Mesenchymal stem cell (in vitro differentiated cells and primary cell): ENCODE measurements at regions not wholly inside any gene's neighbourhood (a gene's known extent, or its start where the extent isn't known, plus 50 kb on each side); places are given as distances from the start of the nearest gene placed in this dataset.

Experiments
- DNase-seq: peaks from one replicate; pipeline ENCODE4 v3.0.0-alpha.2; 2013
- H2AFZ ChIP-seq: one replicate; pipeline ENCODE4 v1.6.1; 2013; ENCODE audit warnings: low read depth, mild to moderate bottlenecking, control low read depth, inconsistent platforms, low read length, moderate library complexity
- H2AK5ac ChIP-seq: 2 replicates; pipeline ENCODE4 v1.6.1; 2013; ENCODE audit warnings: low read length, moderate library complexity, mild to moderate bottlenecking, inconsistent platforms; ENCODE audit not compliant: severe bottlenecking
- H2BK120ac ChIP-seq: one replicate; pipeline ENCODE4 v1.6.1; 2013; ENCODE audit warnings: low read depth, mild to moderate bottlenecking, inconsistent platforms, low read length, moderate library complexity
- H2BK12ac ChIP-seq, 2 experiments: one replicate each; pipeline ENCODE4 v1.6.1; 2013; ENCODE audit warnings: inconsistent platforms in 2 of 2, low read length in 2 of 2, mild to moderate bottlenecking in 2 of 2, moderate library complexity in 2 of 2, control low read depth in 1 of 2
- H2BK15ac ChIP-seq: one replicate; pipeline ENCODE4 v1.6.1; 2013; ENCODE audit warnings: mild to moderate bottlenecking, low read depth, inconsistent platforms; ENCODE audit not compliant: poor library complexity, severe bottlenecking
- H2BK5ac ChIP-seq: 2 replicates; pipeline ENCODE4 v1.6.1; 2013; ENCODE audit warnings: low read depth, mild to moderate bottlenecking, low read length, control low read depth, inconsistent platforms; ENCODE audit not compliant: poor library complexity, severe bottlenecking
- H3K14ac ChIP-seq, 2 experiments: one replicate each; pipeline ENCODE4 v1.6.1; 2013; ENCODE audit warnings: inconsistent platforms in 2 of 2, low read length in 2 of 2, control low read depth in 1 of 2, mild to moderate bottlenecking in 1 of 2, moderate library complexity in 1 of 2
- H3K18ac ChIP-seq, 2 experiments: one replicate each; pipeline ENCODE4 v1.6.1; 2013; ENCODE audit warnings: inconsistent platforms in 2 of 2, low read length in 2 of 2, control low read depth in 1 of 2, low read depth in 1 of 2, mild to moderate bottlenecking in 1 of 2
- H3K23ac ChIP-seq, 2 experiments: one replicate each; pipeline ENCODE4 v1.6.1; 2013; ENCODE audit warnings: inconsistent platforms in 2 of 2, low read length in 2 of 2, mild to moderate bottlenecking in 2 of 2, moderate library complexity in 2 of 2, control low read depth in 1 of 2
- H3K27ac ChIP-seq: 2 replicates; pipeline ENCODE4 v1.5.1; 2013; ENCODE audit warnings: mild to moderate bottlenecking, moderate library complexity, low read length, control low read depth, inconsistent platforms; ENCODE audit not compliant: poor library complexity, severe bottlenecking
- H3K27me3 ChIP-seq, 2 experiments: 2 replicates each; pipeline versions ENCODE4 v1.6.1 to v1.7.0; 2013; ENCODE audit warnings: low read length in 2 of 2, mild to moderate bottlenecking in 2 of 2, moderate library complexity in 2 of 2, control low read depth in 1 of 2, inconsistent platforms in 1 of 2; ENCODE audit not compliant: control insufficient read depth in 1 of 2, insufficient read depth in 1 of 2
- H3K36me3 ChIP-seq, 2 experiments: 2 replicates each; pipeline versions ENCODE4 v1.6.1 to v1.7.0; 2013; ENCODE audit warnings: low read length in 2 of 2, control low read depth in 1 of 2, inconsistent platforms in 1 of 2, low read depth in 1 of 2, mild to moderate bottlenecking in 1 of 2; ENCODE audit not compliant: insufficient read depth in 2 of 2, control insufficient read depth in 1 of 2
- H3K4ac ChIP-seq, 2 experiments: one replicate each; pipeline ENCODE4 v1.6.1; 2013; ENCODE audit warnings: inconsistent platforms in 2 of 2, low read length in 2 of 2, mild to moderate bottlenecking in 2 of 2, moderate library complexity in 2 of 2, control low read depth in 1 of 2, low read depth in 1 of 2
- H3K4me1 ChIP-seq: 2 replicates; pipeline ENCODE4 v1.6.1; 2013; ENCODE audit warnings: low read depth, low read length, control low read depth; ENCODE audit not compliant: control insufficient read depth, insufficient read depth
- H3K4me2 ChIP-seq: 2 replicates; pipeline ENCODE4 v1.6.1; 2013; ENCODE audit warnings: low read length, mild to moderate bottlenecking, inconsistent platforms; ENCODE audit not compliant: poor library complexity, severe bottlenecking
- H3K4me3 ChIP-seq, 2 experiments: 2 replicates each; pipeline versions ENCODE4 v1.5.1 to v1.7.0; 2013; ENCODE audit warnings: low read length in 2 of 2, mild to moderate bottlenecking in 2 of 2, control low read depth in 1 of 2, low read depth in 1 of 2; ENCODE audit not compliant: insufficient read depth in 1 of 2
- H3K79me1 ChIP-seq: replicated peaks from 2 replicates; pipeline ENCODE4 v1.6.1; 2013; ENCODE audit warnings: mild to moderate bottlenecking, control low read depth, low read length, inconsistent platforms; ENCODE audit not compliant: poor library complexity, severe bottlenecking
- H3K9ac ChIP-seq: 2 replicates; pipeline ENCODE4 v1.7.0; 2013; ENCODE audit warnings: mild to moderate bottlenecking, low read length, moderate library complexity
- H3K9me3 ChIP-seq: 2 replicates; pipeline ENCODE4 v1.7.0; 2013; ENCODE audit warnings: mild to moderate bottlenecking, low read length; ENCODE audit not compliant: control insufficient read depth
- H4K8ac ChIP-seq: one replicate; pipeline ENCODE4 v1.6.1; 2013; ENCODE audit warnings: inconsistent platforms, mild to moderate bottlenecking, low read length, moderate library complexity
- H4K91ac ChIP-seq: one replicate; pipeline ENCODE4 v1.6.1; 2013; ENCODE audit warnings: mild to moderate bottlenecking, low read length, inconsistent platforms
- WGBS: methylation state at CpG from one replicate; pipeline ENCODE4 v1.1.7; 2013; ENCODE audit warnings: mixed read lengths; 5-methylcytosine and 5-hydroxymethylcytosine counted together

DNA sequence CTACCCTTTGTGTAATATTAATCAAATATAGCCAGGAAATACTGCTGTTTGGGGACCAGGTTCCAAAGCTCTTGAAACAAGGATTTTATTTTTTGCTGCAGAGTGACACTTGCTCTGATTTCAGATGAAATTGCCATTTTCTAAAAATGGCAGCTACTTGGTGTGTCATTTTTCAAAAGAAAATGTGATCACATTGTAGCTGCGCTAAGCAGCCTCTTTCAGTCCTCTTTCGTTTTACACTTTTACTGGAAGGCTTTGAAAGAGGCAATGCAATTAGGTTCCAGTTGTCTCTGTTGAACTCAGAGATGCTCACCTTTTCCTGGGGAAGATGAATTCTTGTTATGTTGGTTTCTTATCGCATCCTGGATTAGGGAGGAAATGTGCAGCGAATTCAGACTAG, 85.1 kb downstream of the CT47B1 start:
- 69% methylated on average over 4 of the region's 4 CpGs for WGBS
- no peak overlapping the region for H3K4me2 ChIP-seq
- H2BK5ac ChIP-seq, result no peak overlapping the region

DNA sequence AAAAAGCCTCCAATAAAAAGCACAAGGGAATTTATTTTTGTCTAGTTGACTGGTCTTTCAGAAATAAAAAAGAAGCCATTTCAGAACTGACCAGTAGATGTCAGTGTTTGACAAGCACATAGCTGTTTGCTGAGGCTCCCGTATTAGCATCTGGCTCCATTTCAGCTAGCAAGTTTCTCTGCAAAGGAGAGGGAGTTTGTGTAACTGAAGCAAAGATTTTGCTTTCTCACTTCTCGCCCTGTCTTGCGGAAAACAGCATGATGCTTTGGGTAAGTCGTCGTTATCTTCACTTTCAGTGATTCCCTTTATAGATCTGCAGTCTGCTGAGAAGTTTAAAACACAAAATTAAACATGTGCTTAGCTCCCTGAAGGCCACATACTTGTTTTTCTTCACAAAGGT, 85.5 kb downstream of the CT47B1 start:
- Histone ChIP-seq H3K9ac (no peak overlapping the region), H3K4me1 (no peaks in the 10 kb centered on the region), H3K18ac (no peak overlapping the region), H3K36me3 (no peaks in the 10 kb centered on the region), H2BK15ac (no peak overlapping the region), H4K91ac (no peak overlapping the region), H3K27ac (no peak overlapping the region), H3K23ac (no peak overlapping the region), H4K8ac (no peak overlapping the region), H3K14ac (no peak overlapping the region), H2BK120ac (no peak overlapping the region), H2BK5ac (no peak overlapping the region), H3K4me3 (no peak overlapping the region), H3K4me2 (no peak overlapping the region), H3K4ac (no peak overlapping the region), H3K79me1 (no peaks in the 10 kb centered on the region), H3K27me3 (no peaks in the 10 kb centered on the region), H2AFZ (no peak overlapping the region), H3K9me3 (no peaks in the 10 kb centered on the region), H2BK12ac (no peak overlapping the region), H2AK5ac (no peak overlapping the region)
- peak; percentile 51 for DNase-seq
- 5% methylated on average over 5 of the region's 5 CpGs for WGBS

More for the DNA sequence above, 85.1 kb downstream of the CT47B1 start:
- Histone ChIP-seq H3K79me1 (no peaks in the 10 kb centered on the region), H3K4ac (no peak overlapping the region), H2BK12ac (no peak overlapping the region), H3K4me3 (no peak overlapping the region), H2BK15ac (no peak overlapping the region), H2BK120ac (no peak overlapping the region), H3K14ac (no peak overlapping the region), H3K18ac (no peak overlapping the region), H4K8ac (no peak overlapping the region), H3K4me1 (no peaks in the 10 kb centered on the region), H3K36me3 (no peaks in the 10 kb centered on the region), H3K23ac (no peak overlapping the region), H3K9ac (no peak overlapping the region), H3K9me3 (no peaks in the 10 kb centered on the region), H4K91ac (no peak overlapping the region), H3K27me3 (no peaks in the 10 kb centered on the region), H3K27ac (no peak overlapping the region), H2AK5ac (no peak overlapping the region), H2AFZ (no peak overlapping the region)
- DNase-seq, result no peak

DNA sequence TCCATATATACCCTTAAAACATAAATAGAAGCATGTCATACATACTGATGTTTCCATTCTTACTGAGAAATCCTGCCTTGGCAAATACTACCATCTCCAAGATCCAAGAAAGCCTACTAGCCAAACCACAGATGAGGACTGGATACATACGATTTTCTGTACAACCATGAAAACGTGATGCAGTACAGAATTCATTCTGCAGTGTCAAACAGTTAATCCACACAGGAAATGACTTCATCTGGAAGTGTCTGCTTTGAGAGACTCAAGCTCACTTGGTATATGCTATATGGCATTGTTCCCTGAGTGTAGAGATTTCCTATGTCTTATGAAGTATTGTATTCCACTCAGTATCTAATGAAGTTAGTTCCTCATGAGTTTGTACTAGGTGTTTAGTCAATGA, 94.3 kb downstream of the CT47B1 start:
- H3K14ac ChIP-seq, result no peak overlapping the region
- 7% methylated on average over 2 of the region's 2 CpGs for WGBS
- no peak overlapping the region for H4K8ac ChIP-seq
- H3K9ac ChIP-seq, result no peak overlapping the region
- H3K18ac ChIP-seq, result no peak overlapping the region
- H3K79me1 ChIP-seq, result no peaks in the 10 kb centered on the region
- H2BK5ac ChIP-seq, result no peak overlapping the region
- no peak overlapping the region for H4K91ac ChIP-seq
- no peak overlapping the region for H3K27ac ChIP-seq
- H3K23ac ChIP-seq, result no peak overlapping the region
- no peaks in the 10 kb centered on the region for H3K36me3 ChIP-seq
- no peaks in the 10 kb centered on the region for H3K27me3 ChIP-seq
- no peak overlapping the region for H3K4me2 ChIP-seq
- no peak overlapping the region for H2BK15ac ChIP-seq
- H2BK120ac ChIP-seq, result no peak overlapping the region
- DNase-seq, result peak; percentile 35
- no peak overlapping the region for H2AK5ac ChIP-seq
- H3K4me3 ChIP-seq, result no peak overlapping the region
- H2BK12ac ChIP-seq, result no peak overlapping the region
- no peaks in the 10 kb centered on the region for H3K4me1 ChIP-seq
- H3K9me3 ChIP-seq, result no peaks in the 10 kb centered on the region
- H2AFZ ChIP-seq, result no peak overlapping the region
- H3K4ac ChIP-seq, result no peak overlapping the region

DNA sequence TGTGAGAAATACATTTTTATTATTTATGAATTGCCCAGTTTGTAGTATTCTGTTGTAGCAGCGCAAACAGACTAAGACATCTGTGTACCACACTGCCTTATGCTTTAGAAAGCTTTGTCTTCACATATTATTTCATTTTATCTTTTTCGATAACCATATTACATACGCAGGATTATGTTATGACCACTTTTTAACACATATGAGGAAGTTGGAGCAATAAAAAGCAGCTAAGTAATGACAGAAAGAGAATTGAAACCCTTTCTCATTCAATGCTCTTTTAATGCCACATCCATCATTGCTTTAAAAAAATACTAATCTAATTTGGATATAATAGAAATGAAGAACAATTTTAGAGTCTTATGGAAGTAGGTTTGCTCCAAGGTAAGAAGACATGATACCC, 99.7 kb downstream of the CT47B1 start:
- Histone ChIP-seq H4K8ac (no peak overlapping the region), H4K91ac (no peak overlapping the region), H3K9me3 (no peaks in the 10 kb centered on the region), H2AK5ac (no peak overlapping the region), H2BK5ac (no peak overlapping the region), H3K9ac (no peak overlapping the region), H3K4me2 (no peak overlapping the region), H2BK12ac (no peak overlapping the region), H3K14ac (no peak overlapping the region), H3K18ac (no peak overlapping the region), H2BK120ac (no peak overlapping the region), H2AFZ (no peak overlapping the region), H3K79me1 (no peaks in the 10 kb centered on the region), H3K27me3 (no peaks in the 10 kb centered on the region), H3K23ac (no peak overlapping the region), H3K4ac (no peak overlapping the region), H3K36me3 (no peaks in the 10 kb centered on the region), H2BK15ac (no peak overlapping the region), H3K4me1 (no peaks in the 10 kb centered on the region), H3K27ac (no peak overlapping the region), H3K4me3 (no peak overlapping the region)
- no peak for DNase-seq
- WGBS, result 50% methylated on average over 1 of the region's 3 CpGs
